ENCODE measurements at regions not wholly inside any gene's neighbourhood (a gene's known extent, or its start where the extent isn't known, plus 50 kb on each side); places are given as distances from the start of the nearest gene placed in this dataset.

GRCh38 chr13:65733110-65733509 is 1497.0 kb downstream of the PCDH9 start:
- no peak for ATAC-seq
- TF ChIP-seq CTCF (IDR thresholded peaks at IDR 0.05): no peak
- 53 to 63% methylated on average over 1 of the region's 1 CpG for WGBS, 2 donors
- no peaks in the 10 kb centered on the region for H3K36me3 ChIP-seq
- H3K9me3 ChIP-seq: no peaks in the 10 kb centered on the region
- intact Hi-C loops (cut with DNase I): no loop called here
- no peaks in the 10 kb centered on the region for H3K27me3 ChIP-seq
- no peak overlapping the region for H3K27ac ChIP-seq
- no peak for FAIRE-seq
- H3K4me1 ChIP-seq: no peaks in the 10 kb centered on the region
- no peak overlapping the region for H3K4me3 ChIP-seq
- DNase-seq: no peak

GRCh38 chr13:65727070-65727469 is 1503.1 kb downstream of the PCDH9 start:
- 47 to 56% methylated on average over 4 of the region's 4 CpGs for WGBS, 2 donors
- H3K4me3 ChIP-seq: no peak overlapping the region
- no peaks in the 10 kb centered on the region for H3K36me3 ChIP-seq
- FAIRE-seq: no peak
- intact Hi-C loops (cut with DNase I): no loop called here
- TF ChIP-seq CTCF (IDR thresholded peaks at IDR 0.05): no peak
- no peaks in the 10 kb centered on the region for H3K4me1 ChIP-seq
- H3K27ac ChIP-seq: no peak overlapping the region
- H3K27me3 ChIP-seq: no peaks in the 10 kb centered on the region
- H3K9me3 ChIP-seq: no peaks in the 10 kb centered on the region
- ATAC-seq: no peak
- no peak for DNase-seq

- H3K36me3 ChIP-seq: no peaks in the 10 kb centered on the region
- H3K27me3 ChIP-seq: no peaks in the 10 kb centered on the region
- ATAC-seq (no peak), DNase-seq (no peak), FAIRE-seq (no peak)
- no peaks in the 10 kb centered on the region for H3K9me3 ChIP-seq
- no peak overlapping the region for H3K27ac ChIP-seq
- no peaks in the 10 kb centered on the region for H3K4me1 ChIP-seq
- H3K4me3 ChIP-seq: no peak overlapping the region
- WGBS, 2 donors: 41 to 54% methylated on average over 3 of the region's 3 CpGs
- intact Hi-C loops (cut with DNase I): no loop called here
- no peak for TF ChIP-seq CTCF (IDR thresholded peaks at IDR 0.05)
These were observed 1505.1 kb downstream of the PCDH9 start for GRCh38 chr13:65725006-65725405.

DNA sequence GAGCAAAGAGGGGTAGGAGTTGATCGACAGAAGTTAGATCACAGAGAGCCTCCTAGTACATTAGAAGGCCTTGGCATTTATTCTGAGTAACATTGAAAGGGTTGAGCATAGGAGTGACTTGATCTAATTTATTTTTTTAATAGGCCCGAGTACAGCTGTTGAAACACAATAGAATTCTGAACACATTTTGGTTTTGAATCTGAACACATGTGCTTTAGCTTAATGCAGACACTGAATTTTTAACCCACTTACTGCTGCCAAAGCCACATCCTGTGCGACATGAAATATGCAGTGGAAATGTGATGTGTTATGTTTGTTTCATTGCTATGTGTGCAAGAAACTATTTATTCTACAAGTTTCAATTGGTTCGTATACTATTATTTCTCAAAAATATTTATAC is 1505.9 kb downstream of the PCDH9 start:
- TF ChIP-seq CTCF (IDR thresholded peaks at IDR 0.05): no peak
- ATAC-seq: no peak
- no peak for DNase-seq
- intact Hi-C loops (cut with DNase I): no loop called here
- FAIRE-seq: no peak
- Histone ChIP-seq H3K9me3 (no peaks in the 10 kb centered on the region), H3K27me3 (no peaks in the 10 kb centered on the region), H3K4me1 (no peaks in the 10 kb centered on the region), H3K27ac (no peak overlapping the region), H3K4me3 (no peak overlapping the region), H3K36me3 (no peaks in the 10 kb centered on the region)
- WGBS, 2 donors: 73 to 83% methylated on average over 4 of the region's 4 CpGs

GRCh38 chr13:65722506-65722905 is 1507.6 kb downstream of the PCDH9 start:
- TF ChIP-seq CTCF (IDR thresholded peaks at IDR 0.05): no peak
- H3K36me3 ChIP-seq: no peaks in the 10 kb centered on the region
- no peak overlapping the region for H3K4me3 ChIP-seq
- intact Hi-C loops (cut with DNase I): no loop called here
- ATAC-seq (no peak), DNase-seq (no peak), FAIRE-seq (no peak)
- WGBS, 2 donors: 62 to 75% methylated on average over 6 of the region's 6 CpGs
- no peak overlapping the region for H3K27ac ChIP-seq
- H3K27me3 ChIP-seq: peaks cover 0 to 3% (median 0%) of the 10 kb centered on the region in 4 donors
- H3K9me3 ChIP-seq: no peaks in the 10 kb centered on the region
- H3K4me1 ChIP-seq: no peaks in the 10 kb centered on the region

All from pancreas (tissue), 10 donors.